A549 (cell line): ENCODE measurements at regions not wholly inside any gene's neighbourhood (a gene's known extent, or its start where the extent isn't known, plus 50 kb on each side); places are given as distances from the start of the nearest gene placed in this dataset.

Experiments
- BHLHE40 ChIP-seq: IDR thresholded peaks from 2 replicates; pipeline ENCODE4 v1.6.1; 2012; ENCODE audit warnings: low read depth, low read length, inconsistent platforms
- CEBPB ChIP-seq, 2 experiments: fragments of >200 bp in 1 of 2; sonication (Bioruptor Twin) in 1 of 2; formaldehyde crosslinking in 1 of 2; IDR thresholded peaks; 2 replicates each; pipeline ENCODE4 v1.6.1; 2012 to 2016
- EHF ChIP-seq: fragments of 250-450 bp; sonication (Bioruptor Pico); IDR thresholded peaks from 2 replicates; pipeline ENCODE4 v1.5.0; 2020; ENCODE audit warnings: mild to moderate bottlenecking
- EP300 ChIP-seq, 2 experiments: fragments of >200 bp; sonication (Bioruptor Twin); formaldehyde crosslinking; IDR thresholded peaks; 2 replicates in 1 of 2; 3 replicates in 1 of 2; pipeline ENCODE4 v1.6.1; 2016 to 2017
- GATA3 ChIP-seq: IDR thresholded peaks from 2 replicates; pipeline ENCODE4 v1.6.1; 2012; ENCODE audit warnings: borderline replicate concordance
- MAZ ChIP-seq: fragments of 150-350 bp; IDR thresholded peaks from 2 replicates; pipeline ENCODE4 v1.6.1; 2014; ENCODE audit warnings: antibody characterized with exemption, low read depth, low read length, borderline replicate concordance
- SMC3 ChIP-seq: fragments of >200 bp; sonication (Bioruptor Twin); formaldehyde crosslinking; IDR thresholded peaks from 3 replicates; pipeline ENCODE4 v1.6.1; 2018; ENCODE audit warnings: inconsistent platforms
- TF ChIP-seq, protein P1 (sequence below): fragments of >200 bp; sonication (Bioruptor Twin); formaldehyde crosslinking; IDR thresholded peaks from 3 replicates; pipeline ENCODE4 v1.5.1; 2016
- TF ChIP-seq, protein P2 (sequence below): IDR thresholded peaks from 2 replicates; pipeline ENCODE4 v1.6.1; 2012; ENCODE audit warnings: low read depth, borderline replicate concordance

- TF ChIP-seq EP300 (IDR thresholded peaks at IDR 0.05) (no peak), BHLHE40 (no peak), EHF (CRISPR knock-in tag) (no peak), MAZ (no peak), GATA3 (no peak), SMC3 (no peak), CEBPB (IDR thresholded peaks at IDR 0.05) (no peak)
- TF ChIP-seq, protein P1, sequence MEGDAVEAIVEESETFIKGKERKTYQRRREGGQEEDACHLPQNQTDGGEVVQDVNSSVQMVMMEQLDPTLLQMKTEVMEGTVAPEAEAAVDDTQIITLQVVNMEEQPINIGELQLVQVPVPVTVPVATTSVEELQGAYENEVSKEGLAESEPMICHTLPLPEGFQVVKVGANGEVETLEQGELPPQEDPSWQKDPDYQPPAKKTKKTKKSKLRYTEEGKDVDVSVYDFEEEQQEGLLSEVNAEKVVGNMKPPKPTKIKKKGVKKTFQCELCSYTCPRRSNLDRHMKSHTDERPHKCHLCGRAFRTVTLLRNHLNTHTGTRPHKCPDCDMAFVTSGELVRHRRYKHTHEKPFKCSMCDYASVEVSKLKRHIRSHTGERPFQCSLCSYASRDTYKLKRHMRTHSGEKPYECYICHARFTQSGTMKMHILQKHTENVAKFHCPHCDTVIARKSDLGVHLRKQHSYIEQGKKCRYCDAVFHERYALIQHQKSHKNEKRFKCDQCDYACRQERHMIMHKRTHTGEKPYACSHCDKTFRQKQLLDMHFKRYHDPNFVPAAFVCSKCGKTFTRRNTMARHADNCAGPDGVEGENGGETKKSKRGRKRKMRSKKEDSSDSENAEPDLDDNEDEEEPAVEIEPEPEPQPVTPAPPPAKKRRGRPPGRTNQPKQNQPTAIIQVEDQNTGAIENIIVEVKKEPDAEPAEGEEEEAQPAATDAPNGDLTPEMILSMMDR = no peak
- TF ChIP-seq, protein P2, sequence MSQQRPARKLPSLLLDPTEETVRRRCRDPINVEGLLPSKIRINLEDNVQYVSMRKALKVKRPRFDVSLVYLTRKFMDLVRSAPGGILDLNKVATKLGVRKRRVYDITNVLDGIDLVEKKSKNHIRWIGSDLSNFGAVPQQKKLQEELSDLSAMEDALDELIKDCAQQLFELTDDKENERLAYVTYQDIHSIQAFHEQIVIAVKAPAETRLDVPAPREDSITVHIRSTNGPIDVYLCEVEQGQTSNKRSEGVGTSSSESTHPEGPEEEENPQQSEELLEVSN = no peak
These were observed 360.4 kb downstream of the ZNF516 start for GRCh38 chr18:76134628-76135027.
